DOHH2 (cell line): ENCODE measurements at regions not wholly inside any gene's neighbourhood (a gene's known extent, or its start where the extent isn't known, plus 50 kb on each side); places are given as distances from the start of the nearest gene placed in this dataset.

Experiments used
- H3F3A ChIP-seq: fragments of 200-600 bp; sonication (generic), shearing (Covaris generic); 2 replicates; pipeline ENCODE4 v1.6.0; 2016; ENCODE audit warnings: antibody characterized with exemption, mild to moderate bottlenecking; ENCODE audit not compliant: control insufficient read depth, insufficient read depth
- H3K27ac ChIP-seq: fragments of 200-600 bp; sonication (generic); 2 replicates; pipeline ENCODE4 v1.5.1; 2014; ENCODE audit warnings: low read depth, mild to moderate bottlenecking, low read length, moderate library complexity
- H3K27me3 ChIP-seq: fragments of 200-600 bp; sonication (generic); 2 replicates; pipeline ENCODE4 v1.6.1; 2014; ENCODE audit warnings: mild to moderate bottlenecking, low read length, mixed read lengths; ENCODE audit not compliant: control insufficient read depth
- H3K36me3 ChIP-seq: fragments of 200-600 bp; sonication (generic); 2 replicates; pipeline ENCODE4 v1.6.1; 2014; ENCODE audit warnings: mild to moderate bottlenecking, low read length, moderate library complexity, mixed read lengths; ENCODE audit not compliant: control insufficient read depth
- H3K4me1 ChIP-seq: fragments of 200-600 bp; sonication (generic); 2 replicates; pipeline ENCODE4 v1.6.1; 2014; ENCODE audit warnings: mild to moderate bottlenecking, low read length, mixed read lengths; ENCODE audit not compliant: control insufficient read depth
- H3K4me2 ChIP-seq: fragments of 200-600 bp; sonication (generic); 2 replicates; pipeline ENCODE4 v1.6.0; 2014; ENCODE audit warnings: mild to moderate bottlenecking, low read length, moderate library complexity
- H3K4me3 ChIP-seq: fragments of 200-600 bp; sonication (generic); 2 replicates; pipeline ENCODE4 v1.5.1; 2014; ENCODE audit warnings: mild to moderate bottlenecking, low read length, mixed read lengths
- H3K79me2 ChIP-seq: fragments of 200-600 bp; sonication (generic); 2 replicates; pipeline ENCODE4 v1.6.1; 2014; ENCODE audit warnings: mild to moderate bottlenecking, low read length, mixed read lengths; ENCODE audit not compliant: control insufficient read depth
- H3K9me2 ChIP-seq: fragments of 200-600 bp; sonication (generic); replicated peaks from 2 replicates; pipeline ENCODE4 v1.6.1; 2014; ENCODE audit warnings: mild to moderate bottlenecking, low read length, mixed read lengths; ENCODE audit not compliant: control insufficient read depth
- H3K9me3 ChIP-seq: fragments of 200-600 bp; sonication (generic); 2 replicates; pipeline ENCODE4 v1.6.1; 2014; ENCODE audit warnings: antibody characterized with exemption, low read length, mixed read lengths; ENCODE audit not compliant: control insufficient read depth, insufficient read depth
- H4K20me1 ChIP-seq: fragments of 200-600 bp; sonication (generic); 2 replicates; pipeline ENCODE4 v1.6.0; 2014; ENCODE audit warnings: low read depth, mild to moderate bottlenecking, antibody characterized with exemption, low read length, moderate library complexity; ENCODE audit not compliant: control insufficient read depth, insufficient read depth
- CTCF ChIP-seq: fragments of 200-600 bp; sonication (generic); IDR thresholded peaks from one replicate; pipeline ENCODE4 v1.5.1; 2014; ENCODE audit warnings: antibody characterized with exemption, mild to moderate bottlenecking, low read depth, low read length; ENCODE audit not compliant: poor library complexity, severe bottlenecking
- EZH2phosphoT487 ChIP-seq: fragments of 200-600 bp; sonication (generic); IDR thresholded peaks from 2 replicates; pipeline ENCODE4 v1.6.1; 2017; ENCODE audit warnings: borderline replicate concordance, mild to moderate bottlenecking, antibody characterized with exemption, low read length, moderate library complexity, mixed read lengths

GRCh38 chr3:5332270-5332956 lies 144.9 kb downstream of the EDEM1 start:
- Histone ChIP-seq H3K9me2 (no peaks in the 10 kb centered on the region), H3K79me2 (no peaks in the 10 kb centered on the region), H4K20me1 (no peaks in the 10 kb centered on the region), H3K4me3 (no peak overlapping the region), H3K36me3 (no peaks in the 10 kb centered on the region), H3K4me1 (no peaks in the 10 kb centered on the region), H3K4me2 (no peak overlapping the region), H3K27ac (no peak overlapping the region), H3F3A (no peaks in the 10 kb centered on the region), H3K27me3 (peaks cover 9% of the 10 kb centered on the region; the same call in 1 of the 2 replicates), H3K9me3 (no peaks in the 10 kb centered on the region)
- no peak for TF ChIP-seq CTCF
- no peak for TF ChIP-seq EZH2phosphoT487

GRCh38 chr3:5339967-5340535 lies 152.5 kb downstream of the EDEM1 start:
- Histone ChIP-seq H3K36me3 (no peaks in the 10 kb centered on the region), H4K20me1 (no peaks in the 10 kb centered on the region), H3K9me3 (no peaks in the 10 kb centered on the region), H3K27me3 (no peaks in the 10 kb centered on the region), H3K4me2 (no peak overlapping the region), H3F3A (no peaks in the 10 kb centered on the region), H3K4me1 (no peaks in the 10 kb centered on the region), H3K9me2 (no peaks in the 10 kb centered on the region), H3K27ac (no peak overlapping the region), H3K79me2 (no peaks in the 10 kb centered on the region), H3K4me3 (no peak overlapping the region)
- TF ChIP-seq CTCF (no peak), EZH2phosphoT487 (no peak)

GRCh38 chr3:5341610-5342009 lies 154.1 kb downstream of the EDEM1 start:
- no peaks in the 10 kb centered on the region for H3K9me3 ChIP-seq
- TF ChIP-seq EZH2phosphoT487 (no peak), CTCF (no peak)

More at GRCh38 chr3:5341610-5342009, 154.1 kb downstream of the EDEM1 start:
- Histone ChIP-seq H3F3A (no peaks in the 10 kb centered on the region), H3K4me2 (no peak overlapping the region), H3K27ac (no peak overlapping the region), H3K4me3 (no peak overlapping the region), H3K79me2 (no peaks in the 10 kb centered on the region), H3K4me1 (no peaks in the 10 kb centered on the region), H4K20me1 (no peaks in the 10 kb centered on the region), H3K36me3 (no peaks in the 10 kb centered on the region), H3K27me3 (no peaks in the 10 kb centered on the region), H3K9me2 (no peaks in the 10 kb centered on the region)
